PFSK-1 (cell line): ENCODE measurements at regions not wholly inside any gene's neighbourhood (a gene's known extent, or its start where the extent isn't known, plus 50 kb on each side); places are given as distances from the start of the nearest gene placed in this dataset.

Source experiments
- FOXP2 ChIP-seq: optimal IDR thresholded peaks from 2 replicates; pipeline ENCODE3; 2011; ENCODE audit warnings: borderline replicate concordance, control low read depth, inconsistent platforms; ENCODE audit not compliant: insufficient read depth; ENCODE audit errors: extremely low read length, extremely low read depth
- POLR2AphosphoS5 ChIP-seq: IDR thresholded peaks from 2 replicates; pipeline ENCODE4 v1.6.1; 2012; ENCODE audit warnings: low read depth, mild to moderate bottlenecking, control low read depth, low read length, moderate library complexity
- REST ChIP-seq, 2 experiments: IDR thresholded peaks; 2 replicates each; pipeline versions ENCODE4 v1.6.1 to v1.8.0; 2011 to 2012; ENCODE audit warnings: low read depth in 2 of 2, low read length in 2 of 2, control low read depth in 1 of 2, inconsistent platforms in 1 of 2, mild to moderate bottlenecking in 1 of 2, moderate library complexity in 1 of 2; ENCODE audit not compliant: insufficient read depth in 1 of 2
- SIN3A ChIP-seq: IDR thresholded peaks from 2 replicates; pipeline ENCODE4 v1.6.1; 2012; ENCODE audit warnings: mild to moderate bottlenecking, low read length, moderate library complexity, borderline replicate concordance; ENCODE audit not compliant: insufficient read depth
- TAF1 ChIP-seq: IDR thresholded peaks from 2 replicates; pipeline ENCODE4 v1.6.1; 2012; ENCODE audit warnings: low read length, control low read depth, borderline replicate concordance; ENCODE audit not compliant: insufficient read depth

GRCh38 chr1:98398649-98399048, 262.9 kb upstream of the SNX7 start:
- TF ChIP-seq SIN3A (no peak), REST (IDR thresholded peaks at IDR 0.05; ENCODE audit: insufficient read depth in 1 of 2, low read depth in 2 of 2, low read length in 2 of 2) (no peak), POLR2AphosphoS5 (no peak), FOXP2 (no peak), TAF1 (no peak)
